ENCODE measurements at regions not wholly inside any gene's neighbourhood (a gene's known extent, or its start where the extent isn't known, plus 50 kb on each side); places are given as distances from the start of the nearest gene placed in this dataset.

DNA sequence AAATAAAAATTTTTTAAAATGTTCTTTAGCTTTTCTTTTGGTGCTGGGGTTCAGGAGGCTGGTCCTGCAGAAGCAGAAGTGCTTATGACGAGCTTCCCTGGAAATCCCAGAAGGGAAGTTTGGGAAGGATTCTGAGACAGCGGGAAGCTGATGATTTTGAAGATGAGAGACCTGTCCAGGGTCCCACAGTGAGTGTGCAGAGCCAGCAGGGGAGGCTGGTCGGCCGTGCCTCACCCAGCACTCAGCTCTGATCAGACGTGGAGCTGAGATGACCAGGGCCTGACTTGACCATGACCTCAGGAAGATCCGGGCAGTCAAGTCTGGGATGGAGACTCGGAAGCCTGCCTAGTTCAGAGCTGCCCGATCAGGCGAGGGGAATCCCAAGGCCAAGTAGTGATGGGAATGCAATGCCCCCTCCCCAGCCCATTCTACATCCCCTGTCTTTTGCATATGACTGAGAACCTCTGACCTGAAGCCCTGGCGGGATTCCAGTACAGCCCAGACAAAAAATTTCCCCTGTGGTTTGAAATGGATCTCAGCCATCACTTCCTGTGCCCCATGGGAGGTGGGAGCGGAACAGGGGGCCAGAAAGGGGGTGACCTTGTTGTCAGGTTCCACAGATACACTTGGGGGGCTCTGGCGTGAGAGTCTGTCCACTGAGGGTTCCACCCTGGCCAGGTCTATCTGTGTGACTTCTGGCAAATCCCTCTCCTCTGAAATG is 96.8 kb upstream of the RUNX3 start:
- TF ChIP-seq POLR2A (IDR thresholded peaks at IDR 0.05; ENCODE audit: low read length) = no peak
- no peak for TF ChIP-seq GATA1 (IDR thresholded peaks at IDR 0.05; ENCODE audit: low read depth, low read length)
